ENCODE measurements at regions not wholly inside any gene's neighbourhood (a gene's known extent, or its start where the extent isn't known, plus 50 kb on each side); places are given as distances from the start of the nearest gene placed in this dataset.

DNA sequence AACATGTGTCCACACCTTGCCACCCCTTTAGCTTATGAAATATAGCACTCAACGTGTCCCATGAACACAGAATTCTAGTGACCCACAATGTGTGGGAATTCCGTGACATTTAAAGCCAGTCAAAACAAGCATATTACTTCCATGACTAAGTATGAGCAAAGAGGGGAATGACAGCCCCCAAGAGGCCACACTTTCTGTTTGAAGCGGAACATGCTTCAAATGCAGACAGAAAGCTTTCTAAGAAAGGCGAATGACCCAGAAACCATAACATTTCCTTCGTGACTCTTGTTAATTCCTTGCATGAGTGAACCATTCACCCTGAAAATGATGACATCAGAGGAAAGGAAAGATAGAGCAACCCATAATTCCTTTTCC is 122.0 kb upstream of the FNDC3A start:
- no peaks in the 10 kb centered on the region for H3K27me3 Mint-ChIP-seq
- no peaks in the 10 kb centered on the region for H3K36me3 Mint-ChIP-seq
- no CpG with 5 or more reads among the region's 5 CpGs for WGBS (ENCODE audit: insufficient coverage)
- ATAC-seq (replicated peaks in 1 of 4) (no peak), DNase-seq (no peak)
- H3K4me1 Mint-ChIP-seq, result peaks cover 16 to 30% (median 23%) of the 10 kb centered on the region in 3 donors
- H3K9me3 ChIP-seq, result no peaks in the 10 kb centered on the region
- no peak overlapping the region for H3K27ac ChIP-seq (ENCODE audit: low read length)
- no peak overlapping the region for H3K4me3 Mint-ChIP-seq
- CTCF ChIA-PET, result interaction anchor here in 1 of 2 donors (0.6 kb wide), 1 partner anchor 159 kb away, joined by 3 read pairs; no protein-coding TSS in a partner anchor
- no peak overlapping the region for H3K4me3 ChIP-seq (ENCODE audit: control insufficient read depth in 1 of 2, extremely low read depth in 1 of 2, low read length in 1 of 2)
- no peaks in the 10 kb centered on the region for H3K36me3 ChIP-seq (ENCODE audit: control insufficient read depth in 2 of 2, extremely low read depth in 1 of 2, insufficient read depth in 1 of 2, low read length in 1 of 2)
- H3K4me1 ChIP-seq (ENCODE audit: control insufficient read depth in 1 of 2, extremely low read depth in 1 of 2, insufficient read depth in 2 of 2, low read length in 2 of 2), result peaks cover 3 to 4% of the 10 kb centered on the region in 2 experiments
- H3K27me3 ChIP-seq (replicated peaks in 1 of 2; ENCODE audit: control insufficient read depth in 2 of 2, extremely low read depth in 1 of 2, insufficient read depth in 2 of 2, low read length in 1 of 2), result no peaks in the 10 kb centered on the region
- POLR2A ChIA-PET, result no interaction called here
- no peak overlapping the region for H3K27ac Mint-ChIP-seq
- no peaks in the 10 kb centered on the region for H3K9me3 Mint-ChIP-seq

DNA sequence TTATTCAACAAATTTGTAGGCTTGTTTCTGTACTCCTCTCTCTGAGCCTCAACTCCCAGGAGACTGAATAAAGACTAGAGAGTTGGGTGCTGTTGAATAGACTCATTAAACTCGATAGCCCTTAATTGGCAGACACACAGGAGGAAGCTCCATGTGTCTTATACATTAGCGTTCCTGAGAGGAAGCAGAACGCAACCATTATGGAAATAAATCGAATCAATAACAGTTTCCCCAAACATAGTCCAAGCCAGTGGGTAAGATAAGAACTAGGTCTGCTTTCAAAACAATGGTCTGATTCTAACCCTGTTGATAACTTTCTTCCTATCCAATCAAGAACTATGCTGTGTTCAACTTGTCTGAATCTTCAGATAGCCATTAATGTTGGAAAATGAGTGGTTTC is 118.1 kb upstream of the FNDC3A start:
- WGBS (ENCODE audit: insufficient coverage), result no CpG with 5 or more reads among the region's 4 CpGs
- Mint-ChIP-seq H3K36me3 (no peaks in the 10 kb centered on the region), H3K4me3 (no peak overlapping the region), H3K9me3 (no peaks in the 10 kb centered on the region), H3K27me3 (no peaks in the 10 kb centered on the region), H3K27ac (peak overlapping the region in 1 of 2 donors; percentile 2), H3K4me1 (peaks cover 8 to 23% (median 18%) of the 10 kb centered on the region in 3 donors)
- Histone ChIP-seq H3K36me3 (ENCODE audit: control insufficient read depth in 2 of 2, extremely low read depth in 1 of 2, insufficient read depth in 1 of 2, low read length in 1 of 2) (no peaks in the 10 kb centered on the region), H3K4me3 (ENCODE audit: control insufficient read depth in 1 of 2, extremely low read depth in 1 of 2, low read length in 1 of 2) (no peak overlapping the region), H3K4me1 (ENCODE audit: control insufficient read depth in 1 of 2, extremely low read depth in 1 of 2, insufficient read depth in 2 of 2, low read length in 2 of 2) (peaks cover 3 to 4% of the 10 kb centered on the region in 2 experiments), H3K27ac (ENCODE audit: low read length) (no peak overlapping the region), H3K9me3 (no peaks in the 10 kb centered on the region), H3K27me3 (replicated peaks in 1 of 2; ENCODE audit: control insufficient read depth in 2 of 2, extremely low read depth in 1 of 2, insufficient read depth in 2 of 2, low read length in 1 of 2) (no peaks in the 10 kb centered on the region)
- POLR2A ChIA-PET, result no interaction called here
- ATAC-seq (replicated peaks in 1 of 4) (no peak), DNase-seq (no peak)
- CTCF ChIA-PET, result no interaction called here

- DNase-seq (peak in 1 of 35 experiments; percentile 2), ATAC-seq (replicated peaks in 1 of 4) (peak in 3 of 4 experiments; percentile 58 to 73 (median 60))
- ChIA-PET CTCF (no interaction called here), POLR2A (no interaction called here)
- Mint-ChIP-seq H3K9me3 (no peaks in the 10 kb centered on the region), H3K4me3 (peak overlapping the region in 1 of 3 donors; percentile 44), H3K4me1 (peaks cover 8 to 23% (median 18%) of the 10 kb centered on the region in 3 donors), H3K27ac (peak overlapping the region; percentile 79 to 82), H3K27me3 (no peaks in the 10 kb centered on the region), H3K36me3 (no peaks in the 10 kb centered on the region)
- Histone ChIP-seq H3K4me1 (ENCODE audit: control insufficient read depth in 1 of 2, extremely low read depth in 1 of 2, insufficient read depth in 2 of 2, low read length in 2 of 2) (peaks cover 3 to 4% of the 10 kb centered on the region in 2 experiments), H3K9me3 (no peaks in the 10 kb centered on the region), H3K27ac (ENCODE audit: low read length) (no peak overlapping the region), H3K27me3 (replicated peaks in 1 of 2; ENCODE audit: control insufficient read depth in 2 of 2, extremely low read depth in 1 of 2, insufficient read depth in 2 of 2, low read length in 1 of 2) (no peaks in the 10 kb centered on the region), H3K36me3 (ENCODE audit: control insufficient read depth in 2 of 2, extremely low read depth in 1 of 2, insufficient read depth in 1 of 2, low read length in 1 of 2) (no peaks in the 10 kb centered on the region), H3K4me3 (ENCODE audit: control insufficient read depth in 1 of 2, extremely low read depth in 1 of 2, low read length in 1 of 2) (no peak overlapping the region)
- WGBS (ENCODE audit: insufficient coverage), result 10% methylated on average over 1 of the region's 3 CpGs
Measured at GRCh38 chr13:48858122-48858902, 117.4 kb upstream of the FNDC3A start.

GRCh38 chr13:48859272-48860105 is 116.2 kb upstream of the FNDC3A start:
- ChIA-PET POLR2A (interaction anchor here in 1 of 2 donors (0.6 kb wide), 1 partner anchor 509 kb away, joined by 3 read pairs; no protein-coding TSS in a partner anchor), CTCF (no interaction called here)
- ATAC-seq (replicated peaks in 1 of 4), result no peak
- 55% methylated on average over 2 of the region's 3 CpGs for WGBS (ENCODE audit: insufficient coverage)
- no peak overlapping the region for H3K4me3 Mint-ChIP-seq
- H3K27me3 ChIP-seq (replicated peaks in 1 of 2; ENCODE audit: control insufficient read depth in 2 of 2, extremely low read depth in 1 of 2, insufficient read depth in 2 of 2, low read length in 1 of 2), result no peaks in the 10 kb centered on the region
- H3K9me3 Mint-ChIP-seq, result no peaks in the 10 kb centered on the region
- H3K27me3 Mint-ChIP-seq, result no peaks in the 10 kb centered on the region
- H3K4me1 ChIP-seq (ENCODE audit: control insufficient read depth in 1 of 2, extremely low read depth in 1 of 2, insufficient read depth in 2 of 2, low read length in 2 of 2), result peaks cover 3 to 4% of the 10 kb centered on the region in 2 experiments
- peaks cover 8 to 17% (median 15%) of the 10 kb centered on the region in 3 donors for H3K4me1 Mint-ChIP-seq
- H3K36me3 Mint-ChIP-seq, result no peaks in the 10 kb centered on the region
- H3K27ac ChIP-seq (ENCODE audit: low read length), result no peak overlapping the region
- peak overlapping the region in 1 of 2 donors; percentile 13 for H3K27ac Mint-ChIP-seq
- DNase-seq, result no peak
- no peaks in the 10 kb centered on the region for H3K9me3 ChIP-seq
- no peak overlapping the region for H3K4me3 ChIP-seq (ENCODE audit: control insufficient read depth in 1 of 2, extremely low read depth in 1 of 2, low read length in 1 of 2)
- no peaks in the 10 kb centered on the region for H3K36me3 ChIP-seq (ENCODE audit: control insufficient read depth in 2 of 2, extremely low read depth in 1 of 2, insufficient read depth in 1 of 2, low read length in 1 of 2)

DNA sequence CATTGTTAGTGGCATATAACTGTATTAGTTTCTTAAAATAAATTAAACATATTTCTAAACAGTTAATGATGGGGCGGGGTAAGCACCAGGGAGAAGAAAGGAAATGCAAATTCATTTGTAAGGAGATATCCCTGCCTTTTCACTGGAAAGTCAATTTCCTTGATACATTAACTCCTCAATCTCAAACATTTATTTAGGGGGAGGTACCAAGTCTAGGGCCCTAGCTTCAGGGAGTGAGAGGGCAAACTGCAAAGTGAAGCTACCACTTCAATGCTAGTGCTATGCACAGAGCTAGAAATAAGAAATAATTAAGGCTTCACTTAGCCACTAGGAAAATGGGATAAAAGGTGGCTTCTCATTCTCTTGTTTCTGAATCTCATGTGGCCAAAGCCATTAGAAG is 115.3 kb upstream of the FNDC3A start:
- no peak overlapping the region for H3K27ac ChIP-seq (ENCODE audit: low read length)
- no CpG with 5 or more reads among the region's 1 CpG for WGBS (ENCODE audit: insufficient coverage)
- no peaks in the 10 kb centered on the region for H3K36me3 Mint-ChIP-seq
- H3K4me3 ChIP-seq (ENCODE audit: control insufficient read depth in 1 of 2, extremely low read depth in 1 of 2, low read length in 1 of 2), result no peak overlapping the region
- H3K36me3 ChIP-seq (ENCODE audit: control insufficient read depth in 2 of 2, extremely low read depth in 1 of 2, insufficient read depth in 1 of 2, low read length in 1 of 2), result no peaks in the 10 kb centered on the region
- H3K9me3 Mint-ChIP-seq, result no peaks in the 10 kb centered on the region
- H3K4me3 Mint-ChIP-seq, result no peak overlapping the region
- POLR2A ChIA-PET, result interaction anchor here in 1 of 2 donors (0.7 kb wide), 1 partner anchor 52 kb away, joined by 3 read pairs; no protein-coding TSS in a partner anchor
- no peaks in the 10 kb centered on the region for H3K27me3 Mint-ChIP-seq
- no peak for DNase-seq
- peaks cover 3 to 4% of the 10 kb centered on the region in 2 experiments for H3K4me1 ChIP-seq (ENCODE audit: control insufficient read depth in 1 of 2, extremely low read depth in 1 of 2, insufficient read depth in 2 of 2, low read length in 2 of 2)
- H3K27ac Mint-ChIP-seq, result no peak overlapping the region
- no peak for ATAC-seq (replicated peaks in 1 of 4)
- peaks cover 8 to 17% (median 15%) of the 10 kb centered on the region in 3 donors for H3K4me1 Mint-ChIP-seq
- CTCF ChIA-PET, result no interaction called here
- H3K27me3 ChIP-seq (replicated peaks in 1 of 2; ENCODE audit: control insufficient read depth in 2 of 2, extremely low read depth in 1 of 2, insufficient read depth in 2 of 2, low read length in 1 of 2), result no peaks in the 10 kb centered on the region
- H3K9me3 ChIP-seq, result no peaks in the 10 kb centered on the region

DNA sequence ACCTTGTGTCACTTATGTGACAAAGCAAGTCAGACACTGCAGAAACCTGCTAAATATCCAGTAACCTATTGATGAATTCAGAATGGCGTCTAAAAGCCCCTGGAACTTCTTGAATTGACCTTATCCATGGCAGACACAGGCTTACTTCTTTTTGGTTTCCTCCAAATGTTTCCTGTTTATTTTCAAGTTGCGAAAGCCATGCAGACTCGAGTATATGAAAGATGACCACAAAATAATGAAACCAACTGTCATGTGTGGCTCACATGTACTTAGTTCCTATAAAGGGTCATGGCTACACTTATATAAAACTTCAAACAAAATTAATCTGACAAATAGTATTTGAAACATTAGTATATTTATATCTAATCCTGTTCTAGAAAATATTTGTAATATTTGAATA is 113.1 kb upstream of the FNDC3A start:
- Mint-ChIP-seq H3K4me3 (no peak overlapping the region), H3K27ac (no peak overlapping the region), H3K9me3 (no peaks in the 10 kb centered on the region), H3K27me3 (no peaks in the 10 kb centered on the region), H3K36me3 (no peaks in the 10 kb centered on the region), H3K4me1 (peaks cover 8 to 16% (median 13%) of the 10 kb centered on the region in 3 donors)
- 80% methylated on average over 2 of the region's 3 CpGs for WGBS (ENCODE audit: insufficient coverage)
- Histone ChIP-seq H3K36me3 (ENCODE audit: control insufficient read depth in 2 of 2, extremely low read depth in 1 of 2, insufficient read depth in 1 of 2, low read length in 1 of 2) (no peaks in the 10 kb centered on the region), H3K4me1 (ENCODE audit: control insufficient read depth in 1 of 2, extremely low read depth in 1 of 2, insufficient read depth in 2 of 2, low read length in 2 of 2) (peaks cover 3 to 4% of the 10 kb centered on the region in 2 experiments), H3K27ac (ENCODE audit: low read length) (no peak overlapping the region), H3K4me3 (ENCODE audit: control insufficient read depth in 1 of 2, extremely low read depth in 1 of 2, low read length in 1 of 2) (no peak overlapping the region), H3K9me3 (no peaks in the 10 kb centered on the region), H3K27me3 (replicated peaks in 1 of 2; ENCODE audit: control insufficient read depth in 2 of 2, extremely low read depth in 1 of 2, insufficient read depth in 2 of 2, low read length in 1 of 2) (no peaks in the 10 kb centered on the region)
- CTCF ChIA-PET, result no interaction called here
- ATAC-seq (replicated peaks in 1 of 4) (no peak), DNase-seq (no peak)
- POLR2A ChIA-PET, result no interaction called here

All from T-cell (primary cell).